Activated T-cell treated with anti-CD3 and anti-CD28 coated beads, Interleukin-2, amount 50 U/mL, for 4 hours (primary cell): ENCODE measurements at regions not wholly inside any gene's neighbourhood (a gene's known extent, or its start where the extent isn't known, plus 50 kb on each side); places are given as distances from the start of the nearest gene placed in this dataset.

Experiments
- ATAC-seq, 2 donors: fragments of 200-7000 bp; cut with Tn5 transposase; one replicate each; pipeline ENCODE4 v1.10.0; 2021
- DNase-seq: peaks from one replicate; pipeline ENCODE4 v3.0.0-alpha.2; 2020
- H3K27me3 Mint-ChIP-seq: one replicate; pipeline ENCODE4 v1.8.0; 2021; ENCODE audit warnings: low read depth, mixed read lengths
- H3K36me3 Mint-ChIP-seq: one replicate; pipeline ENCODE4 v1.8.0; 2022; ENCODE audit warnings: mixed read lengths; ENCODE audit not compliant: insufficient read depth
- H3K4me1 Mint-ChIP-seq: one replicate; pipeline ENCODE4 v1.8.0; 2021; ENCODE audit warnings: low read depth, mixed read lengths
- H3K4me3 Mint-ChIP-seq: one replicate; pipeline ENCODE4 v1.8.0; 2021; ENCODE audit warnings: mild to moderate bottlenecking, moderate library complexity, mixed read lengths
- H3K9me3 Mint-ChIP-seq: one replicate; pipeline ENCODE4 v1.8.0; 2021; ENCODE audit warnings: mixed read lengths

DNA sequence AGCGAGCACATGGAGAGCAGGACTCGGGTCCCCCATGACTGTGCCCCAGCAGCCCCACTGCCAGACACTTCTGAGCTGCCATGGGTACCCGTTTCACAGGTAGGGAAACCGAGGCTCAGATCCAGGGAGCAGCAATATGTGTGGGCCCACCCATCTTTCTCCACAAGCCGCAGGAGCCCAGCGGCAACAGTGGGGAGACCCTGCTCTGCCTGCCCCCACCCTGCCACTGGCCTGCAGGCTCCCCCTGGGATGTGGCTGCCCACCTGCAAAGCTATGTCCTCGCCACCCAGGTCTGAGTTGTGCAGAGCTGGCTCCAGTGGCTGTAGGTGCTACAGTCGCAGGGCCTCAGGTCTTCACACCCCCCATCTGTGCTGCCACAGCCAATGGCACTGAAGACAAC, 50.6 kb upstream of the C1QTNF9B start:
- H3K27me3 Mint-ChIP-seq: peaks cover 21% of the 10 kb centered on the region
- H3K36me3 Mint-ChIP-seq: no peaks in the 10 kb centered on the region
- no peaks in the 10 kb centered on the region for H3K4me1 Mint-ChIP-seq
- no peak for DNase-seq
- no peaks in the 10 kb centered on the region for H3K9me3 Mint-ChIP-seq
- no peak overlapping the region for H3K4me3 Mint-ChIP-seq
- peak in 1 of 2 donors; percentile 12 for ATAC-seq

DNA sequence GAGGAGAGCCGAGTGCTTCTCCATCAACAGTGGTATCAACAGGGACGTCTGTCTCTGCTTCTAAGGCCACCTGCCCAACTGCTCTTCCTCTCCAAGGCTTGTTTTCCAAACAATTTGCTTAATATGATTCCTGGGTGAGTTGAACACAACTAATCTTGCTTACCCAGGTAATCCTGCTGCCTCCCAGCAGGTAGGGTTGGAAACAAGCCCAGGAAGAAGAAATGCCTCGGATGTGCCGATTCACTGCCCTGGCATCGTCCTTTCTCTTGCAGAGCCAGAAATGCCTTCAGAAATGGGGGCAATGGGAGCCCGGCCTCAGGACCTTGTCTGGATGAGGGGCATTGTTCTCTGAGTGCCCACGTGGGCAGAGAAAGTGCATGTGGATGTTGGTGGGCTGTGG, 51.9 kb upstream of the C1QTNF9B start:
- Mint-ChIP-seq H3K4me3 (no peak overlapping the region), H3K9me3 (no peaks in the 10 kb centered on the region), H3K36me3 (no peaks in the 10 kb centered on the region), H3K27me3 (peaks cover 21% of the 10 kb centered on the region), H3K4me1 (no peaks in the 10 kb centered on the region)
- ATAC-seq (no peak), DNase-seq (no peak)

DNA sequence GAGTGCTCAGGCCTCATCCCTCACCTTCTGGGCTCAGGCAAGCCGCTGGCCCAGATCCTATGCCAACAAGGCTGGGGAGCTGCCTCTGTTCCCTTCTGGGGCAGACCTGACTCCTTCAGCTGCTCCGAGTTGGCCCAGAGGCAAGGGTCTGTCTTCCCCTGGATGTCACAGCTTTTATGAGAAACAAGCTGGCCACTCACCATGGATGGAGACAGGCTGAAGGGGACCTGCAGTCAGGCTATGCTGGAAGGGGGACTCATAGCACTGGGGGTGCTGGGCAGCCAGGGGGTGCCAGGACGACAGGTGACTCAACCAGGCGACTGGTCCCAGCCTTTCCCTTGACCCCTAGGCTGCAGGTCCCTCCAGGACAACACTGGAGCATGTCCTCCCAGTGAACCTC, 52.4 kb upstream of the C1QTNF9B start:
- no peaks in the 10 kb centered on the region for H3K9me3 Mint-ChIP-seq
- ATAC-seq: no peak
- no peaks in the 10 kb centered on the region for H3K4me1 Mint-ChIP-seq
- H3K27me3 Mint-ChIP-seq: peaks cover 24% of the 10 kb centered on the region
- H3K36me3 Mint-ChIP-seq: no peaks in the 10 kb centered on the region
- no peak for DNase-seq
- H3K4me3 Mint-ChIP-seq: no peak overlapping the region

DNA sequence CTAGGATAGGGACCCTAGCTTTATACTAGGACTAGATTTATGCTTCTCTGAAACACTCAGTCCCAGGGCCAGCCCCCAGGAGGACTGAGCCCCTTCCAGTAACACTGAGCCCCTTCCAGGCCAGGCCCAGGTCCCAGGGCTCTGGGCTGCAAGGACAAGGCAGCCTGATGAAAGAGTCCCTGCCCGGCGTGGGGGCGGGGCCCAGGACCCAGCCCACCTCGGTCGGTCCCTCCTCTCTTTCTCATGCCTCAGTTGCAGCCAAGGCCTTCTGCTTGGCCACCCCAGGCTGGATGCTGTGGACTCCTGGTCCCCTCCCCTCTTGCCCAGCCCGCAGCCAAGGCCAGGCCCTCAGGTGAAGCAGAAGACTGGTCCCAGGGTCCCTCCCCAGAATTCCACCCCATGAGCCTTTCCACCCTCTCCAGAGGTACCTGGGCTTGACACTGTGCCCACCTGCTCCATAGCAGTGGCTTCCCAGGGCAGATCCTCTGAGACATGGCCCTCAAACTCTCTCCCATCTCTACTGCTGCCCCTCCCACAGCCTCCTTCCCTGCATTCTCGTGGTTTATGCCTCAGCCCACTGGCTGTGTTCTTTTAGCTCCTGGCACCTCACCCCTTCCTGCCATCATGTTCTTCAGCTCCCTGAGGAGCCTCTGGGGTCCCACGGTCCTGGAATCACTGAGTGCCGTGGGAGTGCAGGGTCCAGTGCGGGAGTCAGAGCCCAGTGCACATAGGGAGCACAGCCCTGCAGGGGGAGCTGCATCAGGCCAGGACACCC, 53.6 kb upstream of the C1QTNF9B start:
- Mint-ChIP-seq H3K9me3 (no peaks in the 10 kb centered on the region), H3K4me1 (no peaks in the 10 kb centered on the region), H3K36me3 (no peaks in the 10 kb centered on the region), H3K4me3 (no peak overlapping the region), H3K27me3 (peaks cover 24% of the 10 kb centered on the region)
- ATAC-seq (no peak), DNase-seq (no peak)

DNA sequence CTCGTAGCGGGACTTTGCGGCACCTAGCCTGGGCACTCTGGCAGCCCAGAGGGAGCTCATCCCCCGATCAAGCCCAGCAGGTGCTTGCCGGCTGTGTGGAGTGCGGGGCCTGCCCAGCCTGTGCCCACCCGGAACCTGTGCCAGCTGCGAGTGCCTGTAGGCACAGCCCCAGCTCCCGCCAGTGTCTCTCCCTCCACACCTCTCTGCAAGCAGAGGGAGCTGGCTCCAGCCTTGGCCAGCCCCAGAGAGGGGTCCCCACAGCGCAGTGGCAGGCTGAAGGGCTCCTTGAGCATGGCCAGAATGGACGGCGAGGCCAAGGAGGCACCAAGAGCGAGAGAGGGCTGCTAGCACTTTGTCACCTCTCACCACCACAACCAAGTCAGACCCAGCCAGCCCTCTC, 55.5 kb upstream of the C1QTNF9B start:
- DNase-seq (no peak), ATAC-seq (no peak)
- no peaks in the 10 kb centered on the region for H3K9me3 Mint-ChIP-seq
- no peaks in the 10 kb centered on the region for H3K4me1 Mint-ChIP-seq
- H3K4me3 Mint-ChIP-seq: no peak overlapping the region
- H3K36me3 Mint-ChIP-seq: no peaks in the 10 kb centered on the region
- peaks cover 6% of the 10 kb centered on the region for H3K27me3 Mint-ChIP-seq

DNA sequence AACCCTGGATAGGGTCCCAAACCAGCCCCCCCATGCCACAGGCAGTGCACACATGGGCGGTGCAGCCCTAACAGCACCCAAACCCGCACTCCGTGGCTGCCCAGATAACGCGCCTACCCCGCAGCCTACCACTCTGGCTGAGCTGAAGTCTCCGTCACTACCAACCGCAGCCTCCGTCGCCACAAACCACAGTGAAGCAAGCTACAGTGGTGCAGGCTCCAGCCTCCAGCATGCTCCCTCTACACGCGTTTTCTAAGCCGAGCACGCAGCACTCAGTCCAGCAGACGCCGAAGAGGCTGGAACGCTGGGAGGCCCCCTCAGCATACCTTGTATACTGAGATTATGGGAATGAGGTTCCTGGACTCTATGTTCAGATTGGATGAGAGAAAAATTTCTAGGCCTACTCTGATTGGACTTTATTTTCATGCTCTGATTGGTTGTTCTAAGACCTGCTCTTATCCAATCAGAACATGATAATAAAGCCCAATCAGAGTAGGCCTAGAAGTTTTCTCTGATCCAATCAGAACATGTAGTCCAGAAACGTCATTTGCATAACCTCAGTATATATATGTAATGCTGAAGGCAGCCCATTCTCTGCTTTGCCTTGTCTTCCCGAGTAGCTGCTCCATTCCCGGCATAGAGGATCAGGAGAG, 56.7 kb upstream of the C1QTNF9B start:
- Mint-ChIP-seq H3K9me3 (no peaks in the 10 kb centered on the region), H3K4me1 (no peaks in the 10 kb centered on the region), H3K27me3 (peaks cover 5% of the 10 kb centered on the region), H3K36me3 (no peaks in the 10 kb centered on the region), H3K4me3 (no peak overlapping the region)
- DNase-seq: no peak
- ATAC-seq: no peak

DNA sequence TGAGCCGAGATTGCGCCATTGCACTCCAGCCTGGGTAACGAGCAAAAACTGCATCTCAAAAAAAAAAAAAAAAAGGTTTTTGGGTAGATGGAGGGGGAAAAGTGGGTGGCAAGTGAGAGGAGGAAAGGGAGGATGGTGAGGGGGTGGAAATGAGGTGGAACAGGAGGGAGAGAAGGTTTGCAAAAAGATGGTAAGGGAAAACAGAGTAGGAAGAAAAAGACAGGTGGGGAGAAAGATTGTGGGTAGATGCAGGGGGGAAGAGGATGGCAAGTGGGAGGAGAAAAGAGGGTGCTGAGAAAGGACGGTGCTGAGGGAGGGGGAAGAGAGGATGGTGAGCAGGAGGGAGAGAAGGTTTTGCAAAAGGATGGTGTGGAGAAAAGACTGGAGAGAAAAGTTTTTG, 57.8 kb upstream of the C1QTNF9B start:
- no peaks in the 10 kb centered on the region for H3K36me3 Mint-ChIP-seq
- no peaks in the 10 kb centered on the region for H3K4me1 Mint-ChIP-seq
- ATAC-seq (no peak), DNase-seq (no peak)
- no peaks in the 10 kb centered on the region for H3K9me3 Mint-ChIP-seq
- H3K4me3 Mint-ChIP-seq: no peak overlapping the region
- H3K27me3 Mint-ChIP-seq: peaks cover 5% of the 10 kb centered on the region

DNA sequence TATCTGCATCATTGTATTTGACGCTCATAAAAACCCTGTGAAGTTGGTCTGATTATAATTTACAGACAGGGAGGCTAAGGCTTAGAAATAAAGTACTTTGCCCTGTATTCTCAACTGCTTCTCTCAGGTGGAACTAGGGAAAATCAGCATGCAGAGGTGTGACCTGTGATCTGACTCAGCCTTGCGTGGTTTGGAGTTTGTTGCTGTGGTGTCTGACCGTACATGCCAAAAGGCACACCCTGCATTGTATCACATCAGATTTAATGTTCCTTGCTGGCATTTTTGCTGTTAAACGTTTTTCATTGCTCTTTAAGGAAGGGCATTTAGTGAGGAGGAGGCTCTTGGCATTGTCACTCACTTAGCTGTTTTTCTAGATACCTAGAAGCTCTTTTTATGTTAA, 58.8 kb upstream of the C1QTNF9B start:
- H3K9me3 Mint-ChIP-seq: no peaks in the 10 kb centered on the region
- H3K4me1 Mint-ChIP-seq: peaks cover 3% of the 10 kb centered on the region
- DNase-seq (no peak), ATAC-seq (peak; percentile 74 to 78)
- H3K27me3 Mint-ChIP-seq: peaks cover 5% of the 10 kb centered on the region
- H3K4me3 Mint-ChIP-seq: no peak overlapping the region
- no peaks in the 10 kb centered on the region for H3K36me3 Mint-ChIP-seq

DNA sequence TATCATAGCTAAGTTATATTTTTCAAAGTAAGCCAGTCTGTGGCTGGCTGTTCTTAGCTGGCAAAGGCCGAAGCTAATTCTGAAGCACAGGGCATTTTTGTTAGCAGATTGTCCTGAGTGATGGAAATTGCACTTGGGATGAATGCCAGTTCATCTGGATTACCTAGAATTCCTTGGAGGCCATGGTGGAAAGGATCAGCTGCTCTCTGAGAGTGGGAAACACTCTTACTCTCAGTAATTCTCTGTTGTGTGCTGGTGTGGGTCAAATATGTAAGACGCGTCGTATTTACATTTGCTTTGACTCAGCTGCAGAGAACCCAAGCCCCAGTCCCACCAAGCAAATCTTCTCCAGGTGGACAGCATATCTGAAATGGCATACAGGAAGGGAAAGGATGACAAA, 60.7 kb upstream of the C1QTNF9B start:
- ATAC-seq (no peak), DNase-seq (no peak)
- Mint-ChIP-seq H3K4me3 (no peak overlapping the region), H3K27me3 (peaks cover 2% of the 10 kb centered on the region), H3K36me3 (no peaks in the 10 kb centered on the region), H3K4me1 (peaks cover 3% of the 10 kb centered on the region), H3K9me3 (no peaks in the 10 kb centered on the region)

DNA sequence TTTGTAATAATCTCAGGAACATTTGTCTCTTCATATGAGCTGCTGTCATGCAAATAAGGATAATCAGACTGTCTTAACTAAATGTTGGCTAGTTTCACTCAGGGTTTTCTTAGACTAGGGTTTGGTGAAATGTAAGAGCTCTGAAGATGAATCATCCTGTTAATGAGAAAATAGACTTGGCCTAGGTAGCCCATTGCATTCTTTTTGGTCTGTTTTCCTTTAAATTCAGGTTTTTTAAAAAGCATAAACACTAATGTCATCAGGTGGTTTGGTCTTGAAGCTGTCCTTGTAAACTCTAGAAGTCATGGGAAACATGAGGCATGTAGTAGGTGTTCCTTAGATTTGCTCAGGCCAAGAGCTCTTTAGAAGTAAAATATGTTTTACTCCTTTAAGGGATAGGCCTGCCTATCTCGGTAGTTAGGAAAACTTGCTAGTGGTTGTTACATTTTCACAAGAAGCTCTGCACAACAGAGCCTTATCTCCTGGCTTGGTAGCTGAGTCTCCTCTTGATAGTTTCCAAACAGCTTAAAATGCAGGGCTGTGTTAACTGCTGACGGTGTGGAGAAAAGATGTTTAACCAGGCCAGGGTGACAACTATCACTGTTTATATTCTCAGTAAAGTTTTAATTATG, 62.0 kb upstream of the C1QTNF9B start:
- H3K36me3 Mint-ChIP-seq: no peaks in the 10 kb centered on the region
- ATAC-seq: no peak
- DNase-seq: no peak
- H3K9me3 Mint-ChIP-seq: no peaks in the 10 kb centered on the region
- peaks cover 9% of the 10 kb centered on the region for H3K4me1 Mint-ChIP-seq
- peaks cover under 1% of the 10 kb centered on the region for H3K27me3 Mint-ChIP-seq
- no peak overlapping the region for H3K4me3 Mint-ChIP-seq

DNA sequence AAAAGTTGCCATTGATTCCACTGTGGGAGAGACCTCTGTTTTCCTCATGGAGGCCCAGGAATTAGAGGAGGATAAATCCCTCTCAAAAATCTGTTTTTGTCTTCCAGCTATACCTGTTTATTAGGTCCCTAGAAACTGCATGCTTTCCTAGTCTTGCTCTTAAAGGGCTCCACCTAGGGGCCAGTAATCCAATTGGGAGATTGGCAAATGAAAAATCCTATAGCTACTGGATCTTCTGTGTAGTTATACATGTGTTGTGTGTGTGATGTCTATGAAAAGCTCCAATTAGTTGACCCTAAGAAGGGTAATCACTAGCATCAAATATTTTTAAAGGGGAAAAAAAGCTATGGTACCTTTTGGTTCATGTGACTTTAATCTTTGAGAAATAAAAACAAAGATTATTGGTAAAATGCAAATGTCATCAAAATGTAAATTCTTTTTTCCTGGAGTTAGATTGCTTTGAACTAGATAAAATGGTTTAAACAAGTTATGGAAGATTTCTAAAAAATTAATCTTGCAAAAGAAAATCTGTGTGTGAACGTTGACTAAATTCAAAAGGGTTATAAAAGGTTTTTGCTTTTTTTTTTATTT, 63.4 kb upstream of the C1QTNF9B start:
- Mint-ChIP-seq H3K9me3 (no peaks in the 10 kb centered on the region), H3K27me3 (no peaks in the 10 kb centered on the region), H3K36me3 (no peaks in the 10 kb centered on the region), H3K4me1 (peaks cover 11% of the 10 kb centered on the region), H3K4me3 (no peak overlapping the region)
- DNase-seq: no peak
- ATAC-seq: no peak

DNA sequence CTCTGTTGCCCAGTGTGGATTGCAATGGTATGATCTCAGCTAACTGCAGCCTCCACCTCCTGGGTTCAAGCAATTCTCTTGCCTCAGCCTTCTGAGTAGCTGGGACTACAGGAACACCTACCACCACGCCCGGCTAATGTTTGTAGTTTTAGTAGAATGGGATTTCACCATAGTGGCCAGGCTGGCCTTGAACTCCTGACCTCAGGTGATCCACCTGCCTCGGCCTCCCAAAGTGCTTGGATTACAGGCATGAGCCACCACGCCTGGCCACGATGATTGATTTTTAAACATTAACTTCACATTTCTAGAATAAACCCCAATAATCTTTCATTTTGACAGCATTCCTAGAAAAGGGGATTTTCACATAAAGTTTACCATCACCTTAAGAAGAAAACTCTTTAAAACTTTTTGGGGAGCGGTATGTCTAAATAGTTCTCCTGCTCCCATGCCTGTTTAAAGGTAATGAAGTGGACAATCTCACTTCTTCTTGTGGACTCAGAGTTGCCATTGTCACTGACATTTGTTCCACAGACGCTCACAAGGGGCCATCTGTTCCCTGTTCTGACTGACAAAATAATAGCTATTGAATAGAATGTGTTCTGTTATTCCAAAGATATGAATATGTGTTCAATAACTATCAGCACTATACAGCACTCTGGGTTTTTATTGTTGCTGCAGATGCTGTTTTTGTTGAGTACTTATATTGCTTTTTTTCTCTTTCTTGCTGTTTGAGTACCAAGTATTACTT, 66.1 kb upstream of the C1QTNF9B start:
- Mint-ChIP-seq H3K4me3 (no peak overlapping the region), H3K9me3 (no peaks in the 10 kb centered on the region), H3K4me1 (peaks cover 29% of the 10 kb centered on the region), H3K27me3 (no peaks in the 10 kb centered on the region), H3K36me3 (no peaks in the 10 kb centered on the region)
- no peak for DNase-seq
- ATAC-seq: no peak

DNA sequence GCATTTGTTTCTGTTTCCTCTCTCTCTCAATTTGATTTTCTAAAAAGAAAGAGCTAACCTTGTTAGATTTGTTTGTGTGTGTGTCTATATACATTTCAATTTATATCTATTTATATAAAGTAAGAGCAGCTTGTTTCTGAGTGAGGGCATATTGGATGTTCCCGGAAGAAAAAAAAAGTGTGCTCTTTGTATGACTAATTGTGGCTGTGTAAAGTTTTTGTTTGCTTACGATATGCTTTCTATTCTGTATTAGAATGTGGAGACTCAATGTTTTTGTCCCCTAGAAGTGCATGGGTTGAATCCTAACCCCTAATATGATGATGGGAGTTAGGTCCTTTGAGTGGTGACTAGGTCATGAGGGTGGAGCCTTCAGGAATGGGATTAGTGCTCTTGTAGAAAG, 66.6 kb upstream of the C1QTNF9B start:
- Mint-ChIP-seq H3K9me3 (no peaks in the 10 kb centered on the region), H3K4me3 (no peak overlapping the region), H3K36me3 (no peaks in the 10 kb centered on the region), H3K4me1 (peaks cover 29% of the 10 kb centered on the region), H3K27me3 (no peaks in the 10 kb centered on the region)
- DNase-seq (no peak), ATAC-seq (peak in 1 of 2 donors; percentile 28)

DNA sequence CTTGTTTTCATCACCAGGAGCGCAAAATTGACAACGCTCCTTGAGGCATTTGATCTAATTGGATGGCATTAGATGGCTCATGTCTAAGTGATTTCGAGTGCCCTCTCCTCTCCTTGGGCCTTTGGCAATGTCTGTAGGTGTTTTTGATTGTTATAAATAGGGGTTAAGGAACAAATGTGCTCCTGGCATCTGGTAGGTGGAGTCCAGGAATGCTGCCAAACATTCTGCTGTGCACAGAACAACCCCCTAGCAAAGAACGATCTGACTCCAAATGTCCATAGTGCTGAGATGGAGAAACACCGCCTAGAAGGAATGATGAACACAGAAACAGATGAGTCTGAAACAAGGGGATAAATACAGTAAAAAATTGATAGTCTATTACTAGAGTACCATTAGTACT, 68.0 kb upstream of the C1QTNF9B start:
- DNase-seq (no peak), ATAC-seq (no peak)
- H3K36me3 Mint-ChIP-seq: no peaks in the 10 kb centered on the region
- no peak overlapping the region for H3K4me3 Mint-ChIP-seq
- no peaks in the 10 kb centered on the region for H3K27me3 Mint-ChIP-seq
- H3K4me1 Mint-ChIP-seq: peaks cover 29% of the 10 kb centered on the region
- H3K9me3 Mint-ChIP-seq: no peaks in the 10 kb centered on the region
